NCI-H187 (cell line): ENCODE measurements at regions not wholly inside any gene's neighbourhood (a gene's known extent, or its start where the extent isn't known, plus 50 kb on each side); places are given as distances from the start of the nearest gene placed in this dataset.

Experiments used
- DNase-seq, 2 experiments: peaks; one replicate each; lab custom pipeline; 2025; lab: John Stamatoyannopoulos, UW

DNA sequence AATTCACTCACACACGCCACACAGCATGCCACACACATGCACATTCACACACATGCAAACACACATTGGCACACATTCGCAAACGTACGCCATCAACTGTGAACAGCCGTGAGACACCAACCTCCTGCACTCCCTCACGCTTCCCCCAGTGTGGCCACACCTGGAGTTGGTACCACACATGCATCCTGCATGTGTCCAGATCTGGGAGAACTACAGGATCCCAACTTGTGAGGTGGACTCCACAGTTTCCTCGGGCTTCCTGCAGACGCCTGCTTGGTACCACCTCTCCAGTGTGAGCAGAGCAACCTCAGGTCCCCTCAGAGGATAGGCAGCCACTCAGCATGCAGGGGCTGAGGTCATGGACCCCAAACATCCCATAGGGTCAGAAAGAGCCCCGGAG, 239.0 kb downstream of the EIPR1 start:
- DNase-seq, result no peak

DNA sequence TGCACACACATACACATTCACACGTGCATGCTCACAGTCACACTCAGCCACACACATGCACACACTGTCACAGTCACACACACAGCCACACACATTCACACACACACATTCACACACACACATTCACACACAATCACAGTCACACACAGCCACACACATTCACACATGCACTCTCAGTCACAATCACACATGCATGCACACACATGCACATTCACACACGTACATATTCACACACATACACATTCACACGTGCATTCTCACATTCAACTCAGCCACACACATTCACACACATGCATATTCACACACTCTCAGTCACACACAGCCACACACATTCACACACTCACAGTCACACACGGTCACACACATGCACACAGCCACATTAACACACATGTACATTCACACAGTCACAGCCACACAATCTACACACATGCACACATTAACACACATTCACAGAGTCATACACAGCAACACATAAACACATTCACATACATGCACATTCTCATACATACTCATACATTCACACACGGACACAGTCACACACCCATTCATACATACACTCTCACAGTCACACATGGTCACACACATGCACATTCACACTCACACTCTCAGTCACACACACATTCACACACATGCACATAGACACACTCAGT, 239.8 kb downstream of the EIPR1 start:
- no peak for DNase-seq

DNA sequence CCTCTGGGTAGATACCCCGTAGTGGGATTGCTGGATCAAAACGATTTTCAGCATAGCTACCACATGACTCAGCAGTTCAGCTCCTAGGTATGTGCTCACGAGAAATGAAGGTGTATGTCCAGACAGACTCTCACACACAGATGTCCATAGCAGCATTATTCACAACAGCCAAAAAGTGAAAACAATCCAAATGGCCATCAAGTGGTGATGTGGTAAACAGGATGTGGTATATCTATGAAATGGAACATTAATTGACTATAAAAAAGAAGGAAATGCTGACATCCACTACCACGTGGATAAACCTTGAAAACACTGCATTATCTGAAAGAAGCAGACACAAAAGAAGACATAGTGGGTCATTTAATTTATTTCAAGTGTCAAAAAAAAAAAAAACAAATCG, 241.9 kb downstream of the EIPR1 start:
- no peak for DNase-seq

DNA sequence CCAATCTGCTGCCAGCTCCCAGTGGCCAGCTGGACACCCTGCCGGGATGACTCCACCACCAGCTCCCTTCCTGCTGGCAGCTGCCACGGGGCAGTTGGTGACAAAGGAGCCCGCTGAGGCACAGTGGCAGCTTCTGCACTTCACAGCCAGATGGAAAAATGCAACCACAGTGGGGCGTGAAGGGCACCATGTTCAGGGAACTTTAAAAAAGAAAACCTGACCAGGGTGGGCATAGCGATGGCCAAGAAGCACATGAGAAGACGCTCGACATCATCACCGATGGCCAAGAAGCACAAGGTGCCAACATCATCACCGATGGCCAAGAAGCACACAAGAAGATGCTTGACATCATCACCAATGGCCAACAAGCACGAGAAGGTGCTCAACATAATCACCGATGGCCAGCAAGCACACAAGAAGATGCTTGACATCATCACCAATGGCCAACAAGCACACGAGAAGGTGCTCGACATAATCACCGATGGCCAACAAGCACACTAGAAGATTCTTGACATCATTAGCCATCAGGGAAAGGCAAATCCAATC, 243.5 kb downstream of the EIPR1 start:
- DNase-seq, result no peak

DNA sequence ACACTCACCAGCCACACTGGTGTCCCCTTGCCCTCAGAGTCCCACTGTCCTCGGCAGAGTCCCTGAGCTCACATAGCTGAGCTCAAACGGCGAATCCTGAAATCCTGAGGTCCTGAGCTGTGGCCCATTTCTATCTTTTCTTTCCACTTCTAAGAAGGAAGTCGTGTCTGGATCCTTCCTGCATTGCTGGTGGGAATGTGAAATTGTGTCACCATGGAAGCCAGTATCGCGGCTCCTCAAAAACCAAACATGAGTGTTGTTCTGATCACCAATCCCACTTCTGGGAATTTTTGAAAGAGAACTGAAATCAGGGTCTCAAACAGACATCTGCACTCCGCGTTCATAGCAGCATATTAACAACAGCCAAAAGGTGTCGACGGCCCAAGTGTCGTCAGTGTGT, 244.7 kb downstream of the EIPR1 start:
- DNase-seq, result no peak

DNA sequence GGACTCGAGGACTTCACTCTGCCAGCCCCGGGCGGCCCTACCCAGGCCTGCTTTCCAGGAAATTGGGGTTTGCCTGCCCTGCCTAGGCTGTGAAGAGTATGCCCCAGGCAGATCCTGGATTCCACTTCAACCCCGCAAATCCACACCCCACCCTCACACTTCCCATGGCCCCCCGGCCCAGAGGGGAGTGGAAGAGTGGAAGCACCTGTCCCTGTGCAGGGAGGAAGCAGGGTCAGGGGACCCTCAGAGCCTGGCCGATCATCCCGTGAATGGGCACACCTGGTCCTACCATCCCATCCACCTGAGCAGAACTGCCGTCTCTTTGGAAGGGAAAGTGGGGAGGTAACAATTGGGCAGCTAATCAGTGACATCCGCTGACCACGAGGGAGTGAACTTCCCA, 245.2 kb downstream of the EIPR1 start:
- no peak for DNase-seq

DNA sequence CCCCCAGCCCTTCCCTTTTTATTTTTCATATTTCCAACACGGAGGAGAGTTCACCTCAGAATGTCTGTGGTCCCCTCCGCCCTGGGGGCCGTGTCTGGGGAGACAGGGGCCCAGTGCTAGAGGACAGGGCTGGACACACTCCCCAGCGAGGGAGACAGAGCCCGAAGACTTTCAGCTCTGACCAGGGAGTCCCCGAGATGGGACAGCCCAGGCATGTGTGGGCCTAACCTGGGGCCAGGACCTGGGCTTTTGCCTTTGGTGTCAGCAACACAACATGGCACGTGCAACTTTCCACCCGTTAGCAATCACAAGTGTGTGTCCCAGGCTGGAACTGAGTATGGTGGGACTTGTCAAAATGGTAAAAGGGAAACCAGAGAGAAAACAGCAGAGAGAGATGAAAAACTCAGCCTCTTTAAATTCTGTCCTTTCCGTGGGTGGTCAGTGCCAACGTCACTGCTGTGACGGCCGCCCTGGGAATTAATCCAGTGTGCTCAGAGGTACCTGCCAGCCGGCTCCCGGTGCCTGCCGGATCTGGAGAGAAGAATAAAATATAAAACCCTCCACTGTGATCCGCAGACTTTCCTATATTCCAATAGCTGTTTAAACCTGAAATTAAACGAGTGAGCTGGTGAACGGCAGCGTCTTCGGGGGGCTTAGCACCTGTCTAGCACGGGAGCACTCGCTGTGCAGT, 245.8 kb downstream of the EIPR1 start:
- no peak for DNase-seq

DNA sequence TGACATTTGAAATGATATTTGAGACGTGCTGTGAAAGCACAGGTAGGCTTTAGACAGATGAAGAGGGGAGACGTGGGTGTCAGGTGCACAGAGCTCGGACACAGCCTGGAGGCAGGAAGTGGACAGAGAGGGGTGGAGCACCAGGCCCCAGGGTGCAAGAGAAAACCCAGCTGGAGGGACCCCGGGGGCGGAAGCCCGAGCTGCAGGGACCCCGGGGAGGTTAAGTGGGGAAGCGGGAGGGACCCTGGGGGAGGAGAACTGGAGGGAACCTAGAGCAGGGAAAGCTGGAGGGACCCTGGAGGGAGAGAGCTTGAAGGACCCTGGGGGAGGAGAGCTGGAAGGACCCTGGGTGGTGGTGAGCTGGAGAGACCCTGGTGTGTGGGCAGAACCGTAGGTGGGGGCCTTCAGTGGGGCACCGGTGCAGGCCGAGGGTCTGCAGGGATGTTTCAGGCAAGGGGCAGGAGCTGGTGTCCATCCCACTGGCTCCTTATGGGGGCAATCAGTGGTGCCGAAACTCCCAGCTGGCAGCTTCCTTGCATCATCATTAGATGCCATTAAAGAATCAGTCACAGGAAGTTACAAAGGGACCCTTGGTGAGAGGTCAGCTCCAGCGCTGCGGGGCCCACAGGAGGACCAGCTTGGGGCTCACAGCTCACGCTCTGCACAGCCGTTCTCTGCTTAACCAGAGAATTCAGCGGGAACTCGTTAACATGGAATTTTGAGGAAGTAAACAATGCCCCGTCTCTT, 246.6 kb downstream of the EIPR1 start:
- no peak for DNase-seq

DNA sequence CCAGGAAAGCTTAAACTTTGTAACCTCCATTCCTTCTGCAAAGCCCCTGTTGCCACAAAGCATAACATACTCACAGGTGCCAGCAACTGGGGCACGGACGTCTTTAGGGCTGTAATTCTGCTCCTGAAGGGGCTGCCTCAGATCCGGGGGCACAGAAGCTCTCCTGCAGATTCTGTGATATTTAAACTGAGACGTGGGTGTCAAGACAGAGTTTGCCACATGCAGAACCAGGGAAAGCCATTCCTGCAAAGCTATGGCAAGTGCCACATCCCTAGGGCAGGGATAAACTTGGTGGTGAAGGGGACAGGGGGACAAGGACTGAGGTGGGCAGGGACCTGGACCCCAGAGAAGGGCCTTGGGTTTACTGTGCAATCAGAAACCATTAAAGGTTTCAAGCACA, 247.2 kb downstream of the EIPR1 start:
- DNase-seq, result no peak

DNA sequence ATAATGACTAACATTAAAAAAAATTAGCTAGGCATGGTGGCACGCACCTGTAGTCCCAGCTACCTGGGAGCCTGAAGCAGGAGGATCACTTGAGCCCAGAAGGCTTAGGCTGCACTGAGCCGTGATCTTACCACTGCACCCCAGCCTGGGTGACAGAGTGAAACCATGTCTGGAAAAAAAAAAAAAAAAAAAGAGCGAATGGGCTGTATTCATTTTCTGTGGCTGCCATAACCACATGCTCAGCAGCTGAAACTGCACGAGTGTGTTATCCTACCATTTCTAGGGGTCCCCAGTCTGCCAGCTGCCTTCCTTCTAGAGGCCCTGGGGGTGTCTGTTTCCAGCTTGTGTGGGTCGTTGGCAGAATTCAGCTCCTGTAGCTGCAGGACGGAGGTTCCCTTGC, 247.8 kb downstream of the EIPR1 start:
- DNase-seq, result no peak

DNA sequence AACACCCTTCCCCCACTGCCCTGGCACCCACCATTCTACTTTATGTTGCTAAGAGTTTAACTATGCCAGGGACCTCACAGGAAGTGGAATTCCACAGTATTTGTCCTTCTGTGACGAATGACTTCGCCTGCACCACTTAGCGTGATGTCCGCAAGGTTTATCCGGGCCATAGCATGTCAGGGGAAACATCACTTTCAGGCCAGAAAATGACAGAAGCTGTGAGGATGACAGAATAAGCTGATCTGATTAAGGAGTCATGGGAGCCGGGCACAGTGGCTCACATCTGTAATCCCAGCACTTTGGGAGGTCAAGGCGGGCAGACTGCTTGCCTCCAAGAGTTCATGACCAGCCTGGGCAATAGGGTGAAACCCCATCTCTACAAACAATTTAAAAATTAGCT, 248.8 kb downstream of the EIPR1 start:
- DNase-seq, result no peak

DNA sequence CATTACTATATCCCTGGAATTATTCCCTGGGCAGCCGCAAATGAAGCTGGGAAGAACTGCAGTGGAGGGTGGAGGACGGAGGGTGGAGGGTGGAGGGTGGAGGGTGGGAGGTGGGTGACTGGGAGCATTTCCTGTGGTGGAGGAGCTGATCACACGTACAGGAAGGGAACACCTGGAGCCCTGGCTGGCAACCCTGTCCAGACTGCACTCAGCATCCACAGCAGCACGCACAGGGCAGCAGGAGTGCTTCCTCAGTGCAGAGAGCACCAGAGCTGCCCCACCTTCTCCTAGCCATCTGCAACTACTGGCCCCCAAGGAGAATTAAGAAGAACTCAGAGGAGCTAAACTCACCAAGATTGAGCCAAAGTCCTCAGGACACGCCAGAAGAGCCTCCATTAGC, 249.9 kb downstream of the EIPR1 start:
- DNase-seq, result no peak

DNA sequence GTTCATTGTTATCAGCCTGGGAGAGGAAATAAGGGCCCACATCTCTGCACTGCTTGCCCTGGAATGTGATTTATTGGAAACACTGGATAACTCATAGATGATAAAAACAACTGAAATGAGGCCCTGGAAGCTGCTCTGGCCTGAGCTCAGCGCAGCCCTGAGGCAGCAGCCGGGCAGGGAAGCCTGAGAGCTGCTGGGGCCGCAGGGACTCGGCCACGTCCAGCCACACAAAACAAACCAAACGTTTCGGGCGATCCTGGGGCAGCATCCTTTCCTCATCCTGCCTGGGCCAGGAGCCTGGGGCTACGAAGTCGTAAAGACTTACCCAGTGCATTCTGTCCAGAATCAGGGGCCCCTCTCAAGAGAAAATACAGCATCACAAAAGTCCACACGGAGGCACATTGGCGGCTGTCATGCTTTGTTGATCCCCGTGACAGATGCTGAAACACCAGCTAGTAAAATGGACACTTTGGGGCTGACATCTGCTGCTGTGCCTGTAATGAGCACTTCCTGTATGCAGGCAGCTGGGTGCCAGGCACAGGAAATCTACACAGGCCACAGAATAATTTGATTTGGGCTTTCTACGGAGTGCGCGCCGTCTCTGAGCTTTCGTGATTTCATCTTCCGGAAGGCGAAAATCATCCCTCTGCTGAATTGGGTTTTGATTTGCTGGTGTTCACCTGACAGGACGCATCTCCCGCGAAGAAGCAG, 250.6 kb downstream of the EIPR1 start:
- no peak for DNase-seq

DNA sequence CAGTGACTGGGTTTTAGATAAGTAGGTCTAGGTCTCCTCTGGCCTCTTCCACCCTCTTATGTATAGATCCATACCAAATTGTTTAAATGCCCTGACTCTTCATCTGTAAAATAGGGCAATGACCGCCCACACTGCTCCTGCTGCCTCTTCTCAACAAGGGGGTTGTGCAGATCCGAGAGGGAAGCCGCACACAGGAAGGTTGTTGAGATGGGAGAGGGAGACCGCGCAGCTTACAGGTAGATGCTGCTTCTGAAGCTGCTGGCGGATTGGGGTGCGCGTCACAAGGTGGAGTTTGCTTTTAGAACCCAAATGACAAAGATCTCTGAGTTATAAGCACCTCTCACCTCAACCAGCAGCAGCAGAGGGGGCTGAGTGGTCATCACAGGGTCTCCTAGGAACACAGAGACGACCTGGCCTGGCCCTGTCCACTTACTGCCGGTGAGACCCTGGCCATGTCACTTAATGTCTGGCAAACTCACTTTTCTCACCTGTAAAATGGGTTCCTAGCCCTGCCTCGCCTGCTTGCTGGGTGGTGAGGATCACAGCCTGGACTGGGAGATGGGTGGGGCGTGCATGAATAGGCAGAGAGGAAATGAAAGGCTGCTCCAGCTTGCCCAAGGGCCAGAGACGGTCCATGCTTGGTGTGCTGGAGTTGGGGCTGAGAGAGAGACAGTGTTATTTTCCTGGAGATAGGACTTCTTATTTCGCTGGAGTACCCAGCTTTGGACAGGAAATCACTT, 251.3 kb downstream of the EIPR1 start:
- no peak for DNase-seq

DNA sequence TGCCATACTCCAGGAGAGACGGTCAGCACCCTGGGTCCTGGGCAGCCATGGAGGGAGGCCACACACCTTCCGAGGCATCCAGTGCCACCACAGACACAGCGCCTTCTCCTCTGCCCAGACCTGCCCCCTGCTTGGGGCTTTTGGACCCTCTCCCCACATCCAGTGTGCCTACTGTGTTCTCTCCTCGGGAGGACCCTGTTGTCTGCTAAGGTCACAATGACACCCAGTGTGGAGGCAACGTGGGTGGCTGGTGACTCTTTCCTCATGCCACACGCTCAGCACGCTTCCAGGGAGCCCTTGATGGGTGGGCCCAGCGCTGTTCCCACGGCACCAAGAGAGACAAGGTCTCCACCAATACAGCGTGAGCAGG, 251.9 kb downstream of the EIPR1 start:
- no peak for DNase-seq

DNA sequence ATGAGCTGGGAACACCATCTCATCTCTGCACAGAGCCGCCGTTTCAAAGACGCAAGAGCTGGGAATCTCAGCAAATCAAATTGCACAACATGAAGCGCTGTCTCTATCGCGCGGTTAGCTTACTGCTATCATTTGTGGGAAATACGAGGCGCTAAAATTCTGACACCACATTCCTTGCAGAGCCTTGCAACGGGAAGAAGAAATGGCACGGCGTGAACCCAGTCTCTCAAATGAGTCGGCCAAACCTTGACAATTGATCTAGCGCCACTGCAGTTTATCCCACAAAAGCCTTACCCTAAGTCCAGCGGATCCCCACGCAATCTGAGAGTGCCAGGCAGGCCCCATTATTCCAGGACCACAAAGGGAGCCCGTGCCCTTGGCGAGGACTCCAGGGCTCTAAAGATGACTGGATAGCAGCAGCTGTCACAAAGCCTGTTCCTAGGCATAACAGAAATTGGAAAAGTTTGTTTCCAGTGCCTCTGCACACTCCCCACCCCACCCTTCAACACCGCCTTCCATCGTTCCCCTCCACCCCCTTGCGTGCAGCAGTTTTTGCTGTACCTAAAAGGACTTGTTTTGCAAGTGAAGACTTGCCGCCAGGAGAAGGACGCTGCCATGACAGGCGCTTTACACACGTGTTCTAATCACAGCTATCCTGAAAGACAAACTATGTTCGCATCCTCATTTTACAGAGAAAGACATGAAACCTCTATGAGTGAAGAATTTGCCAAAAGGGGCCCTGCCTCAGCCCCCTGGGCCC, 252.4 kb downstream of the EIPR1 start:
- DNase-seq, result no peak

DNA sequence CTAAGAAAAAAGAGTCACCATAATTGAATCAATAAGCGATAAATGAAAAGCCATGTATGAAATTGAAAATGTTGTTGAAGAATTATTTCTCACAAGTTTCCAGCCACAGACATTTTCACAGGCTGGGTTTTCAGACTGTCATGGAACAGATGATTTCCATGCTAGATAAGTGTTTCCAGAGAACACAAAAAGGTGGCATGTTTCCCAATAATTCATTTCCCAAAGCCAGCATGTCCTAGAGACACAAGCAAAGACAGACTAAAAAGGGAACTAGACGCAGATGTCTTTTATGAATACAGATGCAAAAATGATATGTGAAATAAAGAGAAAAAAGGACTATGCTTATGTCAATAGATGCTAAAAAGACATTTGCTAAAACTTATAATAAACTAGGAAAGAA, 255.1 kb downstream of the EIPR1 start:
- DNase-seq, result no peak

DNA sequence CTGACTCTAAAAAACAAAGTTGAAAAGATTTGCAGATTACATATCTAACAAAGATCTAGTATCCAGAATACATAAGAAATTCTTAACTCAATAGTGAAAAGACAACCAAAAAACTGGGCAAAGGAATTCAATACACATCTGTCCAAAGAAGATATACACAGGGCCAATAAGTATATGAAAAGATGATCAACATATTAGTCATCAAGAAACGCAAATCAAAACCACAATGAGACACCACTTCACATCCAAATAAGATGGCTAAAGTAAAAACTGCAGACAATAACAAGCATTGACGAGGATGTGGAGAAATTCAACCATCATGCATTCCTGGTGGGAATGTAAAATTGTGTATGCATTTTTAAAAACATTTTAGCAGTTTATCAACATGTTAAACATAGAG, 256.0 kb downstream of the EIPR1 start:
- no peak for DNase-seq

DNA sequence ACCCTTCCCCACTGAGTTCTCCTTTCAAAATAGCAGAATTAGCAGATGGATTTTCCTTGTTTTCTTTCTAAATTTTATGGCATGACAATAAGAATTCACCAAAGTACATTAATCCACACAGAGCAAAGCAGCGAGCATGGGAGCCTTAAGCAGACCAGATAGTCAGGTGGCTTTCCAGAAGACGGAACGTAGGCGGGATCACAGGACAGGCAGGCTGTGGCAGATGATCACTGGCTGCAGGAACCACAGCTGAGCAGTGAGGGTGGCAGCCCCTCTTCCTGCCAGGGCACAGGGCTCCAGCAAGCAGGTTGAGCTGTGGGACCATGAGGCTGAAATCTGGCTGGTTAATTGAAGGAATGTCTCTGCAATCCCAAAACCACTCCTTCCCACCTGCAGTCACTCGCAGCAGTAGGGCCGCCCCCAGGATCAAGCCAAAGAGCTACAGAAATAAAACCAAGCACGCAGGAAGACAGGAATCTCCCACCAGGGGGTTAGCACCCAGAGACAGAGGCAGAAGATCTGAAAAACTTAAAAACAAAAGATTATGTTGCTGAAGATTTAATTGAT, 259.9 kb downstream of the EIPR1 start:
- DNase-seq, result no peak

DNA sequence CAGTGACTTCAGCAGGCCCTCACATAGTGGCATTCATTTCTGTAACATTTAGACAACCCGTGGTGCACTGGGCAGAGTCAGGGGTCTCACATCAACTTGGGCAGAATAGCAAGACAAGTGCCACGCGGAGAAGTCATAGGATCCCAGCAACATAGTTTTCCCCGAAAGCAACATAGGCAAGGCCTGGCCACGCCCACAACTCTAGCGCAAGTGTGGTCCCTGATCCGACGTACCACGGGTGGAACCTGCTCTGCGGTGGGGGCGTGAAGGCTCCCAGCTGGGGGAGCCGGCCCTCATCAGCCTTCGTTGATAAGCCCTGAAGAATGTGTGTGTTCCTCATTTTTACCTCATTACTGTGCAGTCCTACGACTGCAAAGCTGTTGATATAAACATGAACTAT, 261.2 kb downstream of the EIPR1 start:
- no peak for DNase-seq
